ENCODE measurements at regions not wholly inside any gene's neighbourhood (a gene's known extent, or its start where the extent isn't known, plus 50 kb on each side); places are given as distances from the start of the nearest gene placed in this dataset.
A peak's percentile ranks its signal among the peaks of the same experiment; 100 is the strongest.

GRCh38 chr14:97641827-97642226 is 844.6 kb downstream of the VRK1 start:
- Mint-ChIP-seq H3K27me3 (ENCODE audit: low read depth in 2 of 2) (no peaks in the 10 kb centered on the region), H3K27ac (peak overlapping the region in 1 of 2 donors; percentile 40), H3K9me3 (no peaks in the 10 kb centered on the region), H3K4me1 (peaks cover 40 to 43% of the 10 kb centered on the region in 2 donors), H3K36me3 (no peaks in the 10 kb centered on the region), H3K4me3 (no peak overlapping the region)
- ATAC-seq (peak in 2 of 3 donors; percentile 54 to 68), DNase-seq (peak in 1 of 2 donors; percentile 13)
- intact Hi-C loops (cut with micrococcal nuclease), result no loop called here
- no peaks in the 10 kb centered on the region for H3K4me1 ChIP-seq (ENCODE audit: control insufficient read depth, insufficient read depth, low read length)
- TF ChIP-seq, protein P1, sequence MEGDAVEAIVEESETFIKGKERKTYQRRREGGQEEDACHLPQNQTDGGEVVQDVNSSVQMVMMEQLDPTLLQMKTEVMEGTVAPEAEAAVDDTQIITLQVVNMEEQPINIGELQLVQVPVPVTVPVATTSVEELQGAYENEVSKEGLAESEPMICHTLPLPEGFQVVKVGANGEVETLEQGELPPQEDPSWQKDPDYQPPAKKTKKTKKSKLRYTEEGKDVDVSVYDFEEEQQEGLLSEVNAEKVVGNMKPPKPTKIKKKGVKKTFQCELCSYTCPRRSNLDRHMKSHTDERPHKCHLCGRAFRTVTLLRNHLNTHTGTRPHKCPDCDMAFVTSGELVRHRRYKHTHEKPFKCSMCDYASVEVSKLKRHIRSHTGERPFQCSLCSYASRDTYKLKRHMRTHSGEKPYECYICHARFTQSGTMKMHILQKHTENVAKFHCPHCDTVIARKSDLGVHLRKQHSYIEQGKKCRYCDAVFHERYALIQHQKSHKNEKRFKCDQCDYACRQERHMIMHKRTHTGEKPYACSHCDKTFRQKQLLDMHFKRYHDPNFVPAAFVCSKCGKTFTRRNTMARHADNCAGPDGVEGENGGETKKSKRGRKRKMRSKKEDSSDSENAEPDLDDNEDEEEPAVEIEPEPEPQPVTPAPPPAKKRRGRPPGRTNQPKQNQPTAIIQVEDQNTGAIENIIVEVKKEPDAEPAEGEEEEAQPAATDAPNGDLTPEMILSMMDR (IDR thresholded peaks at IDR 0.05), result no peak
- H3K27ac ChIP-seq (ENCODE audit: low read length), result no peak overlapping the region
- no peaks in the 10 kb centered on the region for H3K36me3 ChIP-seq (ENCODE audit: control insufficient read depth, insufficient read depth, low read length)
- no peak overlapping the region for H3K4me3 ChIP-seq (ENCODE audit: low read length)
- no peaks in the 10 kb centered on the region for H3K9me3 ChIP-seq (ENCODE audit: control insufficient read depth, insufficient read depth, low read length)
- WGBS (ENCODE audit: insufficient coverage), result 48% methylated on average over 7 of the region's 8 CpGs
- H3K27me3 ChIP-seq (ENCODE audit: control insufficient read depth, insufficient read depth, low read length), result no peaks in the 10 kb centered on the region

DNA sequence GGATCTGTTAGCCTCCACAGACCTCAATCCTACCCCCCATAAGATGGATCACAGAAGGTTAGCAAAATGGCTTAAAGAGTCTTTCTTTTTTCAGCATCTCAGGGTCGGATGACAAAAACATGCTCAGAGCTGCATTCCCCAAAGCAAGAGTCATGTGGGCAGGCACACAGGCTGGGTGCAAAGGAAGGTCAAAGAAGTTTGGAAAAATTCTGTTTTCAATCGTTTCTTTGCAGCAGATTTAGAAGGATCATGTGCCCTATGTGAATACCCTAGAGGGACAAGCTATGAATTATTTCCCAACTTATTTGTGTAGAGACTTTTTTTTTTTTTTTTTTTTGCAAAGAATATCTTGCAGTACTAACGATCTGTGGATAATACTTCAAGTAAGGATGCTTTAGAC is 845.4 kb downstream of the VRK1 start:
- Mint-ChIP-seq H3K9me3 (no peaks in the 10 kb centered on the region), H3K4me3 (no peak overlapping the region), H3K27ac (no peak overlapping the region), H3K36me3 (no peaks in the 10 kb centered on the region), H3K27me3 (ENCODE audit: low read depth in 2 of 2) (peaks cover 0 to 5% of the 10 kb centered on the region in 2 donors), H3K4me1 (peaks cover 35% of the 10 kb centered on the region in 2 donors)
- no peak overlapping the region for H3K27ac ChIP-seq (ENCODE audit: low read length)
- no peak for ATAC-seq
- DNase-seq, result no peak
- 92% methylated on average over 3 of the region's 3 CpGs for WGBS (ENCODE audit: insufficient coverage)
- no peaks in the 10 kb centered on the region for H3K36me3 ChIP-seq (ENCODE audit: control insufficient read depth, insufficient read depth, low read length)
- no peaks in the 10 kb centered on the region for H3K9me3 ChIP-seq (ENCODE audit: control insufficient read depth, insufficient read depth, low read length)
- H3K4me1 ChIP-seq (ENCODE audit: control insufficient read depth, insufficient read depth, low read length), result no peaks in the 10 kb centered on the region
- intact Hi-C loops (cut with micrococcal nuclease), result no loop called here
- H3K4me3 ChIP-seq (ENCODE audit: low read length), result no peak overlapping the region
- TF ChIP-seq, protein P1 (IDR thresholded peaks at IDR 0.05), result no peak
- H3K27me3 ChIP-seq (ENCODE audit: control insufficient read depth, insufficient read depth, low read length), result no peaks in the 10 kb centered on the region

DNA sequence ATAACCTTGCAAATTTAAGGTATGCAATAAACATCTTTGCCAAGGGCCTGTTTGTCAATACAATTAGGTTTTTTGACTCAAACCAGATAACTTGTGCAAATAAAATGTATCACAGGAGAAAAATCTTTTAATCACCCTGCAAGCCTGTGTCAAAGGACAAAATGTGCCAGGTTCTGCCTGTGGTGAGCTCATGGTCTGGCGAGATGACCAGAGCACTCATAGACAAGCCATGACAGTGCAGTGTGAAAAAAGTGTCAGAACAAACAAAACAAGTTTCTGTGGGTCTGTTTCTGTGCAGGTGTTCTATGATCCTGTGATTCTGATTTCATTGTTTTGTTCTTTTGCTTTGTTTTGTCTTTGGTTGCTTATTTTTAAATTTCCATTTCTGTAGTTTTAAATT is 847.2 kb downstream of the VRK1 start:
- intact Hi-C loops (cut with micrococcal nuclease), result no loop called here
- Histone ChIP-seq H3K27ac (ENCODE audit: low read length) (no peak overlapping the region), H3K36me3 (ENCODE audit: control insufficient read depth, insufficient read depth, low read length) (no peaks in the 10 kb centered on the region), H3K4me1 (ENCODE audit: control insufficient read depth, insufficient read depth, low read length) (no peaks in the 10 kb centered on the region), H3K4me3 (ENCODE audit: low read length) (no peak overlapping the region), H3K27me3 (ENCODE audit: control insufficient read depth, insufficient read depth, low read length) (no peaks in the 10 kb centered on the region), H3K9me3 (ENCODE audit: control insufficient read depth, insufficient read depth, low read length) (no peaks in the 10 kb centered on the region)
- WGBS (ENCODE audit: insufficient coverage), result 67% methylated on average over 1 of the region's 1 CpG
- TF ChIP-seq, protein P1 (IDR thresholded peaks at IDR 0.05), result no peak
- peaks cover 18 to 19% of the 10 kb centered on the region in 2 donors for H3K4me1 Mint-ChIP-seq
- no peak overlapping the region for H3K27ac Mint-ChIP-seq
- peaks cover 7% of the 10 kb centered on the region in 2 donors for H3K27me3 Mint-ChIP-seq (ENCODE audit: low read depth in 2 of 2)
- no peak overlapping the region for H3K4me3 Mint-ChIP-seq
- DNase-seq (no peak), ATAC-seq (no peak)
- H3K36me3 Mint-ChIP-seq, result no peaks in the 10 kb centered on the region
- no peaks in the 10 kb centered on the region for H3K9me3 Mint-ChIP-seq

GRCh38 chr14:97649752-97650151 is 852.6 kb downstream of the VRK1 start:
- H3K27me3 ChIP-seq (ENCODE audit: control insufficient read depth, insufficient read depth, low read length), result no peaks in the 10 kb centered on the region
- no peaks in the 10 kb centered on the region for H3K4me1 ChIP-seq (ENCODE audit: control insufficient read depth, insufficient read depth, low read length)
- no peaks in the 10 kb centered on the region for H3K9me3 Mint-ChIP-seq
- H3K27ac Mint-ChIP-seq, result no peak overlapping the region
- H3K4me3 ChIP-seq (ENCODE audit: low read length), result no peak overlapping the region
- no peak overlapping the region for H3K27ac ChIP-seq (ENCODE audit: low read length)
- no peaks in the 10 kb centered on the region for H3K9me3 ChIP-seq (ENCODE audit: control insufficient read depth, insufficient read depth, low read length)
- H3K4me1 Mint-ChIP-seq, result no peaks in the 10 kb centered on the region
- intact Hi-C loops (cut with micrococcal nuclease), result no loop called here
- WGBS (ENCODE audit: insufficient coverage), result 98% methylated on average over 4 of the region's 5 CpGs
- no peaks in the 10 kb centered on the region for H3K36me3 Mint-ChIP-seq
- DNase-seq, result no peak
- TF ChIP-seq, protein P1 (IDR thresholded peaks at IDR 0.05), result no peak
- peaks cover 7% of the 10 kb centered on the region in 2 donors for H3K27me3 Mint-ChIP-seq (ENCODE audit: low read depth in 2 of 2)
- ATAC-seq, result no peak
- no peaks in the 10 kb centered on the region for H3K36me3 ChIP-seq (ENCODE audit: control insufficient read depth, insufficient read depth, low read length)
- no peak overlapping the region for H3K4me3 Mint-ChIP-seq
